ENCODE measurements at regions not wholly inside any gene's neighbourhood (a gene's known extent, or its start where the extent isn't known, plus 50 kb on each side); places are given as distances from the start of the nearest gene placed in this dataset.
A peak's percentile ranks its signal among the peaks of the same experiment; 100 is the strongest.

- Histone ChIP-seq H3K27ac (ENCODE audit: low read depth in 2 of 2, low read length in 2 of 2) (no peak overlapping the region), H3K9ac (ENCODE audit: low read length in 3 of 3) (no peak overlapping the region), H3K36me3 (ENCODE audit: control insufficient read depth in 2 of 3, insufficient read depth in 3 of 3, low read length in 3 of 3) (no peaks in the 10 kb centered on the region), H3K9me3 (ENCODE audit: control insufficient read depth in 2 of 3, insufficient read depth in 1 of 3, low read length in 3 of 3) (no peaks in the 10 kb centered on the region), H3K4me3 (ENCODE audit: low read length in 3 of 3) (no peak overlapping the region), H3K4me1 (ENCODE audit: control insufficient read depth in 2 of 3, insufficient read depth in 2 of 3, low read depth in 1 of 3, low read length in 3 of 3) (no peaks in the 10 kb centered on the region), H3K27me3 (ENCODE audit: control insufficient read depth, insufficient read depth, low read length) (no peaks in the 10 kb centered on the region)
- FAIRE-seq (no peak), DNase-seq (no peak)
- intact Hi-C loops (cut with DNase I), result no loop called here
- TF ChIP-seq CTCF (IDR thresholded peaks at IDR 0.05; ENCODE audit: borderline replicate concordance, extremely low read depth, insufficient read depth), result no peak
Measured at GRCh38 chrX:5415738-5416137, 812.9 kb downstream of the NLGN4X start.

GRCh38 chrX:5409106-5409505 lies 819.6 kb downstream of the NLGN4X start:
- intact Hi-C loops (cut with DNase I), result no loop called here
- Histone ChIP-seq H3K36me3 (ENCODE audit: control insufficient read depth in 2 of 3, insufficient read depth in 3 of 3, low read length in 3 of 3) (no peaks in the 10 kb centered on the region), H3K27me3 (ENCODE audit: control insufficient read depth, insufficient read depth, low read length) (no peaks in the 10 kb centered on the region), H3K27ac (ENCODE audit: low read depth in 2 of 2, low read length in 2 of 2) (no peak overlapping the region), H3K4me3 (ENCODE audit: low read length in 3 of 3) (no peak overlapping the region), H3K9ac (ENCODE audit: low read length in 3 of 3) (no peak overlapping the region), H3K4me1 (ENCODE audit: control insufficient read depth in 2 of 3, insufficient read depth in 2 of 3, low read depth in 1 of 3, low read length in 3 of 3) (no peaks in the 10 kb centered on the region), H3K9me3 (ENCODE audit: control insufficient read depth in 2 of 3, insufficient read depth in 1 of 3, low read length in 3 of 3) (no peaks in the 10 kb centered on the region)
- no peak for TF ChIP-seq CTCF (IDR thresholded peaks at IDR 0.05; ENCODE audit: borderline replicate concordance, extremely low read depth, insufficient read depth)
- DNase-seq, result no peak
- no peak for FAIRE-seq

- Histone ChIP-seq H3K9me3 (ENCODE audit: control insufficient read depth in 2 of 3, insufficient read depth in 1 of 3, low read length in 3 of 3) (no peaks in the 10 kb centered on the region), H3K27ac (ENCODE audit: low read depth in 2 of 2, low read length in 2 of 2) (no peak overlapping the region), H3K4me3 (ENCODE audit: low read length in 3 of 3) (no peak overlapping the region), H3K27me3 (ENCODE audit: control insufficient read depth, insufficient read depth, low read length) (no peaks in the 10 kb centered on the region), H3K9ac (ENCODE audit: low read length in 3 of 3) (no peak overlapping the region), H3K4me1 (ENCODE audit: control insufficient read depth in 2 of 3, insufficient read depth in 2 of 3, low read depth in 1 of 3, low read length in 3 of 3) (no peaks in the 10 kb centered on the region), H3K36me3 (ENCODE audit: control insufficient read depth in 2 of 3, insufficient read depth in 3 of 3, low read length in 3 of 3) (no peaks in the 10 kb centered on the region)
- intact Hi-C loops (cut with DNase I), result no loop called here
- no peak for FAIRE-seq
- DNase-seq, result no peak
- no peak for TF ChIP-seq CTCF (IDR thresholded peaks at IDR 0.05; ENCODE audit: borderline replicate concordance, extremely low read depth, insufficient read depth)
Measured at GRCh38 chrX:5402461-5402860, 826.2 kb downstream of the NLGN4X start.

GRCh38 chrX:5399403-5399802 lies 829.3 kb downstream of the NLGN4X start:
- FAIRE-seq (no peak), DNase-seq (peak in 1 of 5 donors; percentile 0)
- Histone ChIP-seq H3K4me3 (ENCODE audit: low read length in 3 of 3) (no peak overlapping the region), H3K4me1 (ENCODE audit: control insufficient read depth in 2 of 3, insufficient read depth in 2 of 3, low read depth in 1 of 3, low read length in 3 of 3) (no peaks in the 10 kb centered on the region), H3K36me3 (ENCODE audit: control insufficient read depth in 2 of 3, insufficient read depth in 3 of 3, low read length in 3 of 3) (no peaks in the 10 kb centered on the region), H3K9me3 (ENCODE audit: control insufficient read depth in 2 of 3, insufficient read depth in 1 of 3, low read length in 3 of 3) (no peaks in the 10 kb centered on the region), H3K27me3 (ENCODE audit: control insufficient read depth, insufficient read depth, low read length) (no peaks in the 10 kb centered on the region), H3K27ac (ENCODE audit: low read depth in 2 of 2, low read length in 2 of 2) (no peak overlapping the region), H3K9ac (ENCODE audit: low read length in 3 of 3) (no peak overlapping the region)
- intact Hi-C loops (cut with DNase I), result no loop called here
- TF ChIP-seq CTCF (IDR thresholded peaks at IDR 0.05; ENCODE audit: borderline replicate concordance, extremely low read depth, insufficient read depth), result no peak
